PC-9 (cell line): ENCODE measurements at regions not wholly inside any gene's neighbourhood (a gene's known extent, or its start where the extent isn't known, plus 50 kb on each side); places are given as distances from the start of the nearest gene placed in this dataset.

ENCODE experiments used
- CTCF ChIP-seq: fragments of 200-600 bp; sonication (generic); conservative IDR thresholded peaks from 2 replicates; pipeline ENCODE4 v1.6.1; 2017; ENCODE audit warnings: mixed run types, antibody characterized with exemption, mild to moderate bottlenecking, moderate library complexity
- EZH2 ChIP-seq: fragments of 200-600 bp; sonication (generic); IDR thresholded peaks from 2 replicates; pipeline ENCODE4 v1.8.0; 2017; ENCODE audit warnings: antibody characterized with exemption, low read depth

GRCh38 chr6:113625850-113626249, 231.3 kb upstream of the MARCKS start:
- no peak for TF ChIP-seq CTCF
- TF ChIP-seq EZH2, result no peak
